SK-N-SH (cell line): ENCODE measurements at regions not wholly inside any gene's neighbourhood (a gene's known extent, or its start where the extent isn't known, plus 50 kb on each side); places are given as distances from the start of the nearest gene placed in this dataset.

ENCODE experiments used
- CTCF ChIA-PET: fragments of 300-600, 350-600 bp; formaldehyde crosslinking; extraction: SDS; loops from one replicate; lab custom pipeline; 2021; lab: Yijun Ruan, JAX
- POLR2A ChIA-PET: fragments of 350-600 bp; sonication (Branson Sonifier 250); formaldehyde crosslinking; extraction: SDS; loops from one replicate; lab custom pipeline; 2020; ENCODE audit warnings: antibody characterized with exemption, inconsistent platforms; lab: Yijun Ruan, JAX
- DNase-seq: peaks from one replicate; pipeline ENCODE4 v3.0.0; 2012
- H2AFZ ChIP-seq: fragments of 200-600 bp; sonication (generic); 2 replicates; pipeline ENCODE4 v1.8.1; 2016; ENCODE audit warnings: antibody characterized with exemption, mild to moderate bottlenecking, low read depth
- H3F3A ChIP-seq: fragments of 200-600 bp; sonication (generic); replicated peaks from 2 replicates; pipeline ENCODE3; 2016; ENCODE audit warnings: antibody characterized with exemption, mild to moderate bottlenecking; ENCODE audit not compliant: insufficient read depth
- H3K27ac ChIP-seq, 2 experiments: fragments of 200-500 bp in 1 of 2; fragments of 200-600 bp in 1 of 2; sonication (Bioruptor generic) in 1 of 2; sonication (generic), shearing (Covaris generic) in 1 of 2; 2 replicates each; pipeline versions ENCODE4 v1.5.1 to v1.6.1; 2014 to 2016; ENCODE audit warnings: low read depth in 2 of 2, inconsistent platforms in 1 of 2, low read length in 1 of 2, mild to moderate bottlenecking in 1 of 2, mixed read lengths in 1 of 2
- H3K27me3 ChIP-seq: fragments of 200-600 bp; sonication (generic), shearing (Covaris generic); 2 replicates; pipeline ENCODE4 v1.6.1; 2016; ENCODE audit warnings: mixed run types; ENCODE audit not compliant: insufficient read depth
- H3K36me3 ChIP-seq, 2 experiments: fragments of 200-500 bp in 1 of 2; fragments of 200-600 bp in 1 of 2; sonication (Bioruptor generic) in 1 of 2; sonication (generic) in 1 of 2; replicated peaks in 1 of 2; 2 replicates each; pipeline versions ENCODE3 to v1.5.1; 2014 to 2016; ENCODE audit warnings: low read length in 1 of 2, mild to moderate bottlenecking in 1 of 2; ENCODE audit not compliant: insufficient read depth in 2 of 2, control insufficient read depth in 1 of 2
- H3K4me1 ChIP-seq, 2 experiments: fragments of 200-500 bp in 1 of 2; fragments of 200-600 bp in 1 of 2; sonication (Bioruptor generic) in 1 of 2; sonication (generic), shearing (Covaris generic) in 1 of 2; 2 replicates each; pipeline versions ENCODE4 v1.5.1 to v1.6.1; 2014 to 2016; ENCODE audit warnings: low read depth in 1 of 2, low read length in 1 of 2, mixed run types in 1 of 2; ENCODE audit not compliant: insufficient read depth in 2 of 2, control insufficient read depth in 1 of 2
- H3K4me2 ChIP-seq: fragments of 200-600 bp; sonication (generic), shearing (Covaris generic); 2 replicates; pipeline ENCODE4 v1.6.1; 2017; ENCODE audit warnings: mixed run types
- H3K4me3 ChIP-seq, 2 experiments: fragments of 200-500 bp in 1 of 2; fragments of 200-600 bp in 1 of 2; sonication (Bioruptor generic) in 1 of 2; sonication (generic), shearing (Covaris generic) in 1 of 2; 2 replicates each; pipeline versions ENCODE4 v1.5.1 to v1.8.1; 2014 to 2016; ENCODE audit warnings: low read depth in 2 of 2, inconsistent platforms in 1 of 2, low read length in 1 of 2, mild to moderate bottlenecking in 1 of 2, mixed read lengths in 1 of 2, moderate library complexity in 1 of 2
- H3K79me2 ChIP-seq: fragments of 200-600 bp; sonication (generic); 2 replicates; pipeline ENCODE4 v1.8.1; 2017; ENCODE audit warnings: mild to moderate bottlenecking; ENCODE audit not compliant: insufficient read depth
- H3K9ac ChIP-seq: fragments of 200-600 bp; sonication (generic); 2 replicates; pipeline ENCODE4 v1.6.1; 2017; ENCODE audit warnings: mixed run types
- H3K9me2 ChIP-seq: fragments of 200-600 bp; sonication (generic); 2 replicates; pipeline ENCODE4 v1.6.1; 2017; ENCODE audit warnings: mixed run types
- H3K9me3 ChIP-seq: fragments of 200-600 bp; sonication (generic); 2 replicates; pipeline ENCODE4 v1.6.1; 2017; ENCODE audit warnings: mixed run types, mild to moderate bottlenecking, moderate library complexity
- H4K20me1 ChIP-seq: fragments of 200-600 bp; sonication (generic); 2 replicates; pipeline ENCODE4 v1.6.1; 2017; ENCODE audit warnings: mild to moderate bottlenecking, mixed run types; ENCODE audit not compliant: insufficient read depth
- ELF1 ChIP-seq: IDR thresholded peaks from 2 replicates; pipeline ENCODE4 v1.4.0; 2012
- EP300 ChIP-seq, 2 experiments: IDR thresholded peaks; 2 replicates each; pipeline versions ENCODE4 v1.4.0 to v1.6.1; 2012; ENCODE audit warnings: borderline replicate concordance in 1 of 2, low read depth in 1 of 2, low read length in 1 of 2
- FOSL2 ChIP-seq: IDR thresholded peaks from 2 replicates; pipeline ENCODE4 v1.4.0; 2012; ENCODE audit warnings: low read depth, mild to moderate bottlenecking, moderate library complexity, borderline replicate concordance
- GATA2 ChIP-seq: sonication (generic); formaldehyde crosslinking; IDR thresholded peaks from 2 replicates; pipeline ENCODE4 v1.5.0; 2020; ENCODE audit warnings: mild to moderate bottlenecking, missing genetic modification reagents
- JUND ChIP-seq: IDR thresholded peaks from 2 replicates; pipeline ENCODE4 v1.4.0; 2012
- MXI1 ChIP-seq: IDR thresholded peaks from 2 replicates; pipeline ENCODE4 v1.6.1; 2012; ENCODE audit warnings: mild to moderate bottlenecking, low read depth, low read length, improper control_type of control experiment
- NFIC ChIP-seq: IDR thresholded peaks from 2 replicates; pipeline ENCODE4 v1.4.0; 2012; ENCODE audit warnings: borderline replicate concordance
- NRF1 ChIP-seq: IDR thresholded peaks from 2 replicates; pipeline ENCODE4 v1.6.1; 2012; ENCODE audit warnings: low read depth, mild to moderate bottlenecking, low read length
- POLR2AphosphoS5 ChIP-seq: IDR thresholded peaks from 2 replicates; pipeline ENCODE4 v1.6.1; 2012; ENCODE audit warnings: low read depth, low read length
- SMC3 ChIP-seq: IDR thresholded peaks from 2 replicates; pipeline ENCODE4 v1.6.1; 2012; ENCODE audit warnings: low read depth, low read length, improper control_type of control experiment
- TAF1 ChIP-seq: IDR thresholded peaks from 2 replicates; pipeline ENCODE4 v1.6.1; 2012; ENCODE audit warnings: low read depth, mild to moderate bottlenecking, low read length, moderate library complexity, borderline replicate concordance
- TEAD4 ChIP-seq: IDR thresholded peaks from 2 replicates; pipeline ENCODE4 v1.4.0; 2012; ENCODE audit warnings: mild to moderate bottlenecking, borderline replicate concordance; ENCODE audit not compliant: insufficient read depth
- YY1 ChIP-seq: IDR thresholded peaks from 2 replicates; pipeline ENCODE4 v1.4.0; 2012; ENCODE audit warnings: low read depth, mild to moderate bottlenecking
- ZBTB33 ChIP-seq: IDR thresholded peaks from 2 replicates; pipeline ENCODE4 v1.4.0; 2012; ENCODE audit warnings: low read depth, borderline replicate concordance
- WGBS: methylation state at CpG from one replicate; pipeline ENCODE4 v1.1.6; 2017; ENCODE audit warnings: low lambda C conversion rate; 5-methylcytosine and 5-hydroxymethylcytosine counted together
- TF ChIP-seq, protein P1 (sequence below): fragments of 150-350 bp; IDR thresholded peaks from 2 replicates; pipeline ENCODE4 v1.6.1; 2017; ENCODE audit warnings: antibody characterized with exemption, low read length, low read depth, borderline replicate concordance
- TF ChIP-seq, protein P2 (sequence below): IDR thresholded peaks from 2 replicates; pipeline ENCODE4 v1.4.0; 2012; ENCODE audit warnings: low read depth
- TF ChIP-seq, protein P3 (sequence below): IDR thresholded peaks from 2 replicates; pipeline ENCODE4 v1.6.1; 2012; ENCODE audit warnings: mild to moderate bottlenecking, low read depth, low read length, moderate library complexity

GRCh38 chr12:126496201-126496600 lies 1431.0 kb downstream of the AACS start:
- H3K79me2 ChIP-seq = no peaks in the 10 kb centered on the region
- H3K27ac ChIP-seq = no peak overlapping the region
- 68% methylated on average over 3 of the region's 3 CpGs for WGBS
- ChIA-PET POLR2A (no interaction called here), CTCF (no interaction called here)
- H3K36me3 ChIP-seq = no peaks in the 10 kb centered on the region
- peaks cover 0 to 10% of the 10 kb centered on the region in 2 experiments; a peak in 1 of 4 replicates for H3K4me1 ChIP-seq
- no peaks in the 10 kb centered on the region for H4K20me1 ChIP-seq
- H2AFZ ChIP-seq = no peak overlapping the region
- H3K9me2 ChIP-seq = no peaks in the 10 kb centered on the region
- DNase-seq = no peak
- no peaks in the 10 kb centered on the region for H3F3A ChIP-seq
- no peak overlapping the region for H3K4me2 ChIP-seq
- no peaks in the 10 kb centered on the region for H3K9me3 ChIP-seq
- no peak overlapping the region for H3K4me3 ChIP-seq
- TF ChIP-seq, protein P1, sequence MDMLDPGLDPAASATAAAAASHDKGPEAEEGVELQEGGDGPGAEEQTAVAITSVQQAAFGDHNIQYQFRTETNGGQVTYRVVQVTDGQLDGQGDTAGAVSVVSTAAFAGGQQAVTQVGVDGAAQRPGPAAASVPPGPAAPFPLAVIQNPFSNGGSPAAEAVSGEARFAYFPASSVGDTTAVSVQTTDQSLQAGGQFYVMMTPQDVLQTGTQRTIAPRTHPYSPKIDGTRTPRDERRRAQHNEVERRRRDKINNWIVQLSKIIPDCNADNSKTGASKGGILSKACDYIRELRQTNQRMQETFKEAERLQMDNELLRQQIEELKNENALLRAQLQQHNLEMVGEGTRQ = no peak
- TF ChIP-seq, protein P2, sequence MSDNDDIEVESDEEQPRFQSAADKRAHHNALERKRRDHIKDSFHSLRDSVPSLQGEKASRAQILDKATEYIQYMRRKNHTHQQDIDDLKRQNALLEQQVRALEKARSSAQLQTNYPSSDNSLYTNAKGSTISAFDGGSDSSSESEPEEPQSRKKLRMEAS = no peak
- TF ChIP-seq NFIC (no peak), TEAD4 (no peak), ELF1 (no peak), FOSL2 (no peak), POLR2AphosphoS5 (no peak), NRF1 (no peak)
- H3K27me3 ChIP-seq = no peaks in the 10 kb centered on the region
- no peak overlapping the region for H3K9ac ChIP-seq

GRCh38 chr12:126506426-126507182 lies 1441.4 kb downstream of the AACS start:
- POLR2A ChIA-PET = no interaction called here
- no peak for DNase-seq

More at GRCh38 chr12:126506426-126507182, 1441.4 kb downstream of the AACS start:
- Histone ChIP-seq H3K9me3 (0 out of 2 replicates have a peak, but pooled peaks cover 8% of the 10 kb centered on the region), H4K20me1 (no peaks in the 10 kb centered on the region), H2AFZ (no peak overlapping the region), H3K9me2 (no peaks in the 10 kb centered on the region), H3F3A (no peaks in the 10 kb centered on the region), H3K27ac (no peak overlapping the region), H3K79me2 (no peaks in the 10 kb centered on the region), H3K4me2 (no peak overlapping the region), H3K4me1 (no peaks in the 10 kb centered on the region), H3K27me3 (no peaks in the 10 kb centered on the region), H3K4me3 (no peak overlapping the region), H3K9ac (no peak overlapping the region), H3K36me3 (no peaks in the 10 kb centered on the region)
- CTCF ChIA-PET = interaction anchor here (1.6 kb wide), 1 partner anchor 28 kb away, joined by 3 read pairs; no protein-coding TSS in a partner anchor
- TF ChIP-seq ZBTB33 (no peak), EP300 (IDR thresholded peaks at IDR 0.05; ENCODE audit: borderline replicate concordance in 1 of 2, low read depth in 1 of 2, low read length in 1 of 2) (no peak), ELF1 (no peak), TEAD4 (no peak), NFIC (no peak), TAF1 (no peak), GATA2 (CRISPR knock-in tag) (no peak), YY1 (no peak), SMC3 (no peak), MXI1 (no peak), JUND (no peak), FOSL2 (no peak)
- TF ChIP-seq, protein P3, sequence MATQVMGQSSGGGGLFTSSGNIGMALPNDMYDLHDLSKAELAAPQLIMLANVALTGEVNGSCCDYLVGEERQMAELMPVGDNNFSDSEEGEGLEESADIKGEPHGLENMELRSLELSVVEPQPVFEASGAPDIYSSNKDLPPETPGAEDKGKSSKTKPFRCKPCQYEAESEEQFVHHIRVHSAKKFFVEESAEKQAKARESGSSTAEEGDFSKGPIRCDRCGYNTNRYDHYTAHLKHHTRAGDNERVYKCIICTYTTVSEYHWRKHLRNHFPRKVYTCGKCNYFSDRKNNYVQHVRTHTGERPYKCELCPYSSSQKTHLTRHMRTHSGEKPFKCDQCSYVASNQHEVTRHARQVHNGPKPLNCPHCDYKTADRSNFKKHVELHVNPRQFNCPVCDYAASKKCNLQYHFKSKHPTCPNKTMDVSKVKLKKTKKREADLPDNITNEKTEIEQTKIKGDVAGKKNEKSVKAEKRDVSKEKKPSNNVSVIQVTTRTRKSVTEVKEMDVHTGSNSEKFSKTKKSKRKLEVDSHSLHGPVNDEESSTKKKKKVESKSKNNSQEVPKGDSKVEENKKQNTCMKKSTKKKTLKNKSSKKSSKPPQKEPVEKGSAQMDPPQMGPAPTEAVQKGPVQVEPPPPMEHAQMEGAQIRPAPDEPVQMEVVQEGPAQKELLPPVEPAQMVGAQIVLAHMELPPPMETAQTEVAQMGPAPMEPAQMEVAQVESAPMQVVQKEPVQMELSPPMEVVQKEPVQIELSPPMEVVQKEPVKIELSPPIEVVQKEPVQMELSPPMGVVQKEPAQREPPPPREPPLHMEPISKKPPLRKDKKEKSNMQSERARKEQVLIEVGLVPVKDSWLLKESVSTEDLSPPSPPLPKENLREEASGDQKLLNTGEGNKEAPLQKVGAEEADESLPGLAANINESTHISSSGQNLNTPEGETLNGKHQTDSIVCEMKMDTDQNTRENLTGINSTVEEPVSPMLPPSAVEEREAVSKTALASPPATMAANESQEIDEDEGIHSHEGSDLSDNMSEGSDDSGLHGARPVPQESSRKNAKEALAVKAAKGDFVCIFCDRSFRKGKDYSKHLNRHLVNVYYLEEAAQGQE = no peak
- TF ChIP-seq, protein P2 = no peak
- WGBS = 62% methylated on average over 7 of the region's 7 CpGs
